IMR-90 (cell line): ENCODE measurements at regions not wholly inside any gene's neighbourhood (a gene's known extent, or its start where the extent isn't known, plus 50 kb on each side); places are given as distances from the start of the nearest gene placed in this dataset.

Experiments used
- ATAC-seq: fragments of 200-7000 bp; cut with Tn5 transposase; 2 replicates; pipeline ENCODE4 v1.9.1; 2020; ENCODE audit warnings: low read depth, mild to moderate bottlenecking, moderate library complexity
- BruUV-seq: library from RNA; stranded (reverse); fragments of 400-500 nt; replicated peaks from 2 replicates; lab custom pipeline; 2021; lab: Mats Ljungman, UMichigan
- CTCF ChIA-PET: fragments of 300-600 bp; formaldehyde crosslinking; extraction: SDS; loops from one replicate; lab custom pipeline; 2021; ENCODE audit warnings: antibody characterized with exemption; lab: Yijun Ruan, JAX
- POLR2A ChIA-PET: fragments of 300-600 bp; sonication (Branson Sonifier 250); formaldehyde crosslinking; loops from one replicate; lab custom pipeline; 2022; ENCODE audit warnings: antibody characterized with exemption; ENCODE audit not compliant: unreplicated experiment; lab: Charles Lee
- DNase-seq: peaks from one replicate; pipeline ENCODE4 v3.0.0; 2013
- H2AFZ ChIP-seq: replicated peaks from 2 replicates; pipeline ENCODE3; 2013; ENCODE audit warnings: low read length, mild to moderate bottlenecking; ENCODE audit not compliant: poor library complexity
- H2AK5ac ChIP-seq: 2 replicates; pipeline ENCODE4 v1.6.1; 2013; ENCODE audit warnings: low read depth, low read length, inconsistent platforms
- H2AK9ac ChIP-seq: replicated peaks from 2 replicates; pipeline ENCODE3; 2013; ENCODE audit warnings: mild to moderate bottlenecking, low read depth, low read length, moderate library complexity; ENCODE audit not compliant: poor library complexity
- H2BK120ac ChIP-seq: 2 replicates; pipeline ENCODE4 v1.6.1; 2013; ENCODE audit warnings: low read depth, low read length, inconsistent platforms
- H2BK15ac ChIP-seq: 3 replicates; pipeline ENCODE4 v1.6.1; 2013; ENCODE audit warnings: low read depth, low read length, inconsistent platforms
- H2BK20ac ChIP-seq: 2 replicates; pipeline ENCODE4 v1.6.1; 2013; ENCODE audit warnings: low read depth, mild to moderate bottlenecking, inconsistent platforms, low read length, moderate library complexity
- H2BK5ac ChIP-seq: 2 replicates; pipeline ENCODE4 v1.6.1; 2013; ENCODE audit warnings: mild to moderate bottlenecking, low read depth, low read length, inconsistent platforms; ENCODE audit not compliant: poor library complexity, severe bottlenecking
- H3K14ac ChIP-seq: replicated peaks from 2 replicates; pipeline ENCODE4 v1.6.1; 2013; ENCODE audit warnings: low read depth, low read length, inconsistent platforms
- H3K18ac ChIP-seq: 2 replicates; pipeline ENCODE4 v1.6.1; 2013; ENCODE audit warnings: low read depth, low read length, control low read depth
- H3K23ac ChIP-seq: 2 replicates; pipeline ENCODE4 v1.6.1; 2013; ENCODE audit warnings: low read depth, low read length, inconsistent platforms
- H3K27ac ChIP-seq: 2 replicates; pipeline ENCODE4 v1.5.1; 2013; ENCODE audit warnings: mild to moderate bottlenecking, control low read depth, low read length; ENCODE audit not compliant: insufficient read depth
- H3K27me3 ChIP-seq: 2 replicates; pipeline ENCODE4 v1.6.1; 2013; ENCODE audit warnings: low read length; ENCODE audit not compliant: control insufficient read depth, insufficient read depth
- H3K36me3 ChIP-seq: 2 replicates; pipeline ENCODE4 v1.6.1; 2013; ENCODE audit warnings: low read length, mixed read lengths; ENCODE audit not compliant: control insufficient read depth, insufficient read depth
- H3K4ac ChIP-seq: 2 replicates; pipeline ENCODE4 v1.6.1; 2013; ENCODE audit warnings: low read depth, low read length, inconsistent platforms
- H3K4me1 ChIP-seq: 2 replicates; pipeline ENCODE4 v1.6.1; 2013; ENCODE audit warnings: low read length, mixed read lengths; ENCODE audit not compliant: control insufficient read depth, insufficient read depth
- H3K4me2 ChIP-seq: 2 replicates; pipeline ENCODE4 v1.6.1; 2013; ENCODE audit warnings: low read depth, mild to moderate bottlenecking, control low read depth, low read length, moderate library complexity
- H3K4me3 ChIP-seq: 2 replicates; pipeline ENCODE4 v1.5.1; 2013; ENCODE audit warnings: low read depth, mild to moderate bottlenecking, control low read depth, low read length, moderate library complexity; ENCODE audit not compliant: insufficient read depth
- H3K56ac ChIP-seq: 2 replicates; pipeline ENCODE4 v1.6.1; 2013; ENCODE audit warnings: low read length, inconsistent platforms; ENCODE audit not compliant: insufficient read depth; ENCODE audit errors: extremely low read depth
- H3K79me1 ChIP-seq, 2 experiments: 2 replicates each; pipeline ENCODE4 v1.6.1; 2013; ENCODE audit warnings: low read length in 2 of 2, inconsistent platforms in 1 of 2, low read depth in 1 of 2
- H3K9ac ChIP-seq: 2 replicates; pipeline ENCODE4 v1.6.1; 2013; ENCODE audit warnings: low read depth, low read length, control low read depth
- H3K9me1 ChIP-seq: 2 replicates; pipeline ENCODE4 v1.6.1; 2013; ENCODE audit warnings: low read length, inconsistent platforms; ENCODE audit not compliant: insufficient read depth
- H3K9me3 ChIP-seq: 2 replicates; pipeline ENCODE4 v1.6.1; 2013; ENCODE audit warnings: low read length; ENCODE audit not compliant: control insufficient read depth, insufficient read depth
- H4K20me1 ChIP-seq: 2 replicates; pipeline ENCODE4 v1.6.1; 2013; ENCODE audit warnings: low read length, inconsistent platforms; ENCODE audit not compliant: insufficient read depth
- H4K5ac ChIP-seq: 2 replicates; pipeline ENCODE4 v1.6.1; 2013; ENCODE audit warnings: mild to moderate bottlenecking, low read depth, low read length, control low read depth
- H4K8ac ChIP-seq, 2 experiments: 2 replicates each; pipeline ENCODE4 v1.6.1; 2013; ENCODE audit warnings: low read depth in 2 of 2, low read length in 2 of 2, control low read depth in 1 of 2, inconsistent platforms in 1 of 2
- H4K91ac ChIP-seq: 2 replicates; pipeline ENCODE4 v1.6.1; 2013; ENCODE audit warnings: low read depth, low read length, inconsistent platforms; ENCODE audit not compliant: insufficient read depth
- BHLHE40 ChIP-seq: fragments of 150-350 bp; IDR thresholded peaks from 2 replicates; pipeline ENCODE4 v1.6.1; 2016; ENCODE audit warnings: mild to moderate bottlenecking, low read depth, low read length
- CEBPB ChIP-seq: IDR thresholded peaks from 2 replicates; pipeline ENCODE4 v1.6.1; 2012; ENCODE audit warnings: low read depth, low read length, improper control_type of control experiment
- CTCF ChIP-seq: conservative IDR thresholded peaks from 2 replicates; pipeline ENCODE4 v1.5.1; 2012; ENCODE audit warnings: mild to moderate bottlenecking, low read depth, low read length, improper control_type of control experiment
- MAFK ChIP-seq: IDR thresholded peaks from 2 replicates; pipeline ENCODE4 v1.6.1; 2012; ENCODE audit warnings: low read depth, low read length, improper control_type of control experiment
- MAZ ChIP-seq: IDR thresholded peaks from 2 replicates; pipeline ENCODE4 v1.6.1; 2012; ENCODE audit warnings: low read depth, mild to moderate bottlenecking, low read length, improper control_type of control experiment, moderate library complexity, borderline replicate concordance
- MXI1 ChIP-seq: IDR thresholded peaks from 2 replicates; pipeline ENCODE4 v1.6.1; 2012; ENCODE audit warnings: low read depth, mild to moderate bottlenecking, low read length, moderate library complexity, borderline replicate concordance
- POLR2A ChIP-seq: IDR thresholded peaks from 2 replicates; pipeline ENCODE4 v1.6.1; 2012; ENCODE audit warnings: mild to moderate bottlenecking, low read depth, low read length
- RCOR1 ChIP-seq: IDR thresholded peaks from 2 replicates; pipeline ENCODE4 v1.6.1; 2012; ENCODE audit warnings: mild to moderate bottlenecking, low read length, improper control_type of control experiment; ENCODE audit not compliant: insufficient replicate concordance
- RFX5 ChIP-seq: IDR thresholded peaks from 2 replicates; pipeline ENCODE4 v1.8.0; 2012; ENCODE audit warnings: low read depth, mild to moderate bottlenecking, low read length, moderate library complexity
- SMC3 ChIP-seq: fragments of 150-350 bp; IDR thresholded peaks from 2 replicates; pipeline ENCODE4 v1.6.1; 2016; ENCODE audit warnings: low read depth, mild to moderate bottlenecking, antibody characterized with exemption, low read length, moderate library complexity
- USF2 ChIP-seq: fragments of 150-350 bp; IDR thresholded peaks from 2 replicates; pipeline ENCODE4 v1.6.1; 2017; ENCODE audit warnings: mild to moderate bottlenecking, antibody characterized with exemption, low read length, low read depth
- WGBS, 2 experiments: methylation state at CpG; one replicate each; pipeline versions ENCODE4 v1.1.5 to v1.1.7; 2013; ENCODE audit warnings: missing lambda C conversion rate in 2 of 2; ENCODE audit not compliant: insufficient read length in 1 of 2; ENCODE audit errors: extremely low coverage in 2 of 2; 5-methylcytosine and 5-hydroxymethylcytosine counted together
- dilution Hi-C: fragments of 300-500 bp; cut with HindIII; formaldehyde crosslinking; loops from one replicate; pipeline ENCODE4 v1.14.3; 2018; ENCODE audit warnings: low sequenced_read_pairs; ENCODE audit not compliant: unreplicated experiment
- in situ Hi-C: fragments of 300-500 bp; cut with MboI; formaldehyde crosslinking; loops from 3 replicates; pipeline ENCODE4 v1.14.3; 2019; ENCODE audit warnings: low sequenced_read_pairs, inconsistent platforms, mixed read lengths
- intact Hi-C: fragments of 100-400 bp; cut with micrococcal nuclease; formaldehyde crosslinking; loops from 2 replicates; pipeline ENCODE4 v1.10.0; 2022

- Histone ChIP-seq H3K27ac (no peak overlapping the region), H4K5ac (no peak overlapping the region), H3K79me1 (peaks cover 0 to 5% of the 10 kb centered on the region in 2 experiments; a peak in 3 of 4 replicates), H2BK20ac (no peak overlapping the region), H2AFZ (no peak overlapping the region), H3K9me1 (no peaks in the 10 kb centered on the region), H2BK5ac (no peak overlapping the region), H3K9me3 (no peaks in the 10 kb centered on the region), H2BK15ac (no peak overlapping the region), H3K56ac (no peak overlapping the region), H3K4me3 (no peak overlapping the region), H4K91ac (no peak overlapping the region), H3K4ac (no peak overlapping the region), H3K27me3 (no peaks in the 10 kb centered on the region), H2AK9ac (no peak overlapping the region), H2AK5ac (no peak overlapping the region), H4K8ac (no peak overlapping the region), H3K36me3 (no peaks in the 10 kb centered on the region), H3K9ac (no peak overlapping the region), H3K14ac (no peak overlapping the region), H2BK120ac (no peak overlapping the region), H3K4me2 (no peak overlapping the region), H4K20me1 (no peaks in the 10 kb centered on the region), H3K23ac (no peak overlapping the region), H3K18ac (no peak overlapping the region), H3K4me1 (peaks cover 7% of the 10 kb centered on the region)
- dilution Hi-C loops: no loop called here
- intact Hi-C loops: loop anchor here (5.0 kb wide), 2 partner anchors 50 to 70 kb away; no protein-coding TSS in a partner anchor
- POLR2A ChIA-PET: interaction anchor here (0.5 kb wide), 2 partner anchors 202 to 213 kb away, joined by 3 to 15 read pairs; no protein-coding TSS in a partner anchor
- ATAC-seq (no peak), DNase-seq (no peak)
- WGBS, 2 experiments: no CpG with 5 or more reads among the region's 3 CpGs
- CTCF ChIA-PET: interaction anchor here (0.6 to 1.1 kb wide), 2 partner anchors 10 to 19 kb away, joined by 3 read pairs; no protein-coding TSS in a partner anchor
- TF ChIP-seq BHLHE40 (no peak), USF2 (no peak), CTCF (no peak), RFX5 (no peak), MAFK (no peak), CEBPB (no peak), SMC3 (no peak), POLR2A (no peak), MAZ (no peak), MXI1 (no peak), RCOR1 (no peak)
- BruUV-seq: no TSS peak
- in situ Hi-C loops: no loop called here
Measured at GRCh38 chr14:35212471-35213142, 79.6 kb upstream of the PSMA6 start.
